ENCODE measurements at regions not wholly inside any gene's neighbourhood (a gene's known extent, or its start where the extent isn't known, plus 50 kb on each side); places are given as distances from the start of the nearest gene placed in this dataset.

DNA sequence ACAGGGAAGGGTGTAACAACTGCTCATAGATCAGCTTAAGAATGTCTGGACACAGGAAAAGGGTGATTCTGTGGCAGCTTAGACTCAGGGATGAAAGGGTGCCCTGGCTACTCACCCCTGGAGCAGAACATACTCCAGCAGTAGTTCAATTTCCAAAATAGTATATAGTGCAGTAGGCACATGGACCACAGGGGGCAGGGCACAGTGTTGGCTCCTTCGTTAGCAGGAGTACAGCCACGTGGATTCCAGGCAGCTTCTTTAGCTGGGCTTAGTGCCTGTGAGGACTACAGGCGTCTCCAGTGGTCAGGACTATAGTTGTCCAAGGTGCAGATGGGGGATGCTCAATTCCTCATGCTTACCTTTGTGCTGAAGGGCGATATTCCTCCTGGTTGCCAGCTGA, 277.5 kb upstream of the DDX18 start:
- H3K9ac ChIP-seq (ENCODE audit: low read depth in 1 of 2, low read length in 2 of 2), result no peak overlapping the region
- no peaks in the 10 kb centered on the region for H3K27me3 ChIP-seq (ENCODE audit: control insufficient read depth in 4 of 4, insufficient read depth in 4 of 4, low read length in 3 of 4)
- no peaks in the 10 kb centered on the region for H3K4me1 ChIP-seq (ENCODE audit: control insufficient read depth in 4 of 4, insufficient read depth in 4 of 4, low read length in 3 of 4)
- H3K4me3 ChIP-seq (ENCODE audit: low read depth in 1 of 3, low read length in 3 of 3), result no peak overlapping the region
- peaks cover 0 to 2% (median 0%) of the 10 kb centered on the region in 4 donors for H3K9me3 ChIP-seq (ENCODE audit: control insufficient read depth in 4 of 4, low read length in 3 of 4)
- 60% methylated on average over 4 of the region's 4 CpGs for WGBS
- no peak for TF ChIP-seq JUND (IDR thresholded peaks at IDR 0.05)
- no peak for TF ChIP-seq TAF1 (conservative IDR thresholded peaks at IDR 0.05)
- no peak for TF ChIP-seq YY1 (IDR thresholded peaks at IDR 0.05)
- TF ChIP-seq HNF4A (conservative IDR thresholded peaks at IDR 0.05), result no peak
- TF ChIP-seq, protein P1, sequence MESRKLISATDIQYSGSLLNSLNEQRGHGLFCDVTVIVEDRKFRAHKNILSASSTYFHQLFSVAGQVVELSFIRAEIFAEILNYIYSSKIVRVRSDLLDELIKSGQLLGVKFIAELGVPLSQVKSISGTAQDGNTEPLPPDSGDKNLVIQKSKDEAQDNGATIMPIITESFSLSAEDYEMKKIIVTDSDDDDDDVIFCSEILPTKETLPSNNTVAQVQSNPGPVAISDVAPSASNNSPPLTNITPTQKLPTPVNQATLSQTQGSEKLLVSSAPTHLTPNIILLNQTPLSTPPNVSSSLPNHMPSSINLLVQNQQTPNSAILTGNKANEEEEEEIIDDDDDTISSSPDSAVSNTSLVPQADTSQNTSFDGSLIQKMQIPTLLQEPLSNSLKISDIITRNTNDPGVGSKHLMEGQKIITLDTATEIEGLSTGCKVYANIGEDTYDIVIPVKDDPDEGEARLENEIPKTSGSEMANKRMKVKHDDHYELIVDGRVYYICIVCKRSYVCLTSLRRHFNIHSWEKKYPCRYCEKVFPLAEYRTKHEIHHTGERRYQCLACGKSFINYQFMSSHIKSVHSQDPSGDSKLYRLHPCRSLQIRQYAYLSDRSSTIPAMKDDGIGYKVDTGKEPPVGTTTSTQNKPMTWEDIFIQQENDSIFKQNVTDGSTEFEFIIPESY (IDR thresholded peaks at IDR 0.05), result no peak
- TF ChIP-seq RXRA (IDR thresholded peaks at IDR 0.05), result no peak
- TF ChIP-seq, protein P2, sequence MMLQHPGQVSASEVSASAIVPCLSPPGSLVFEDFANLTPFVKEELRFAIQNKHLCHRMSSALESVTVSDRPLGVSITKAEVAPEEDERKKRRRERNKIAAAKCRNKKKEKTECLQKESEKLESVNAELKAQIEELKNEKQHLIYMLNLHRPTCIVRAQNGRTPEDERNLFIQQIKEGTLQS (IDR thresholded peaks at IDR 0.05), result no peak
- TF ChIP-seq, protein P3, sequence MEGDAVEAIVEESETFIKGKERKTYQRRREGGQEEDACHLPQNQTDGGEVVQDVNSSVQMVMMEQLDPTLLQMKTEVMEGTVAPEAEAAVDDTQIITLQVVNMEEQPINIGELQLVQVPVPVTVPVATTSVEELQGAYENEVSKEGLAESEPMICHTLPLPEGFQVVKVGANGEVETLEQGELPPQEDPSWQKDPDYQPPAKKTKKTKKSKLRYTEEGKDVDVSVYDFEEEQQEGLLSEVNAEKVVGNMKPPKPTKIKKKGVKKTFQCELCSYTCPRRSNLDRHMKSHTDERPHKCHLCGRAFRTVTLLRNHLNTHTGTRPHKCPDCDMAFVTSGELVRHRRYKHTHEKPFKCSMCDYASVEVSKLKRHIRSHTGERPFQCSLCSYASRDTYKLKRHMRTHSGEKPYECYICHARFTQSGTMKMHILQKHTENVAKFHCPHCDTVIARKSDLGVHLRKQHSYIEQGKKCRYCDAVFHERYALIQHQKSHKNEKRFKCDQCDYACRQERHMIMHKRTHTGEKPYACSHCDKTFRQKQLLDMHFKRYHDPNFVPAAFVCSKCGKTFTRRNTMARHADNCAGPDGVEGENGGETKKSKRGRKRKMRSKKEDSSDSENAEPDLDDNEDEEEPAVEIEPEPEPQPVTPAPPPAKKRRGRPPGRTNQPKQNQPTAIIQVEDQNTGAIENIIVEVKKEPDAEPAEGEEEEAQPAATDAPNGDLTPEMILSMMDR (IDR thresholded peaks at IDR 0.05; ENCODE audit: low read depth, low read length, missing input control), result no peak
- TF ChIP-seq GABPA (IDR thresholded peaks at IDR 0.05 in 1 of 2, conservative IDR thresholded peaks at IDR 0.05 in 1 of 2), result no peak
- no peak for TF ChIP-seq EGR1 (IDR thresholded peaks at IDR 0.05; ENCODE audit: low read depth in 2 of 2)
- no peak for TF ChIP-seq NR2F2 (IDR thresholded peaks at IDR 0.05)
- H3K36me3 ChIP-seq (ENCODE audit: control insufficient read depth in 4 of 4, insufficient read depth in 3 of 4, low read depth in 1 of 4, low read length in 3 of 4), result no peaks in the 10 kb centered on the region
- DNase-seq (ENCODE audit: low spot score), result no peak
- H3K27ac ChIP-seq (ENCODE audit: low read depth in 1 of 2, low read length in 2 of 2), result no peak overlapping the region

DNA sequence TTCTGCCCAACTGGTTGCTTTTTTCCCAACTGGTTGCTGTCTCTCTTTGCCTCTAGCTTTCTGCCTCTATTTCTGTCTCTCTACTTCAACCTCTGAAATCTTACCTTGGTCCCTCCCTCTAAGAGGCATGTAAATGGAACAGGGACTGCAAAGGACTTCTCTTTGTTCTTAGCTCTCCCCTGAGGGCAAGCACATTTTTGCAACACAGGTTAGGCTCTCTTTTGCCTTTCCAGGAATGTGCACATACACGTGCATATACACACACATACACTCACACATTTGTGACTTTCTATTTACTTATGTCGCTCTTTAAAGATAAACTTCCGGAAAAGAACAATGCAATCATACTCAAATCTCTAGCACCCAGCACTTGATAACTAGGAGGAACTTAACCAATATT, 262.6 kb upstream of the DDX18 start:
- no peaks in the 10 kb centered on the region for H3K36me3 ChIP-seq (ENCODE audit: control insufficient read depth in 4 of 4, insufficient read depth in 3 of 4, low read depth in 1 of 4, low read length in 3 of 4)
- TF ChIP-seq, protein P4, sequence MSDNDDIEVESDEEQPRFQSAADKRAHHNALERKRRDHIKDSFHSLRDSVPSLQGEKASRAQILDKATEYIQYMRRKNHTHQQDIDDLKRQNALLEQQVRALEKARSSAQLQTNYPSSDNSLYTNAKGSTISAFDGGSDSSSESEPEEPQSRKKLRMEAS (IDR thresholded peaks at IDR 0.05), result no peak
- 29% methylated on average over 3 of the region's 3 CpGs for WGBS

DNA sequence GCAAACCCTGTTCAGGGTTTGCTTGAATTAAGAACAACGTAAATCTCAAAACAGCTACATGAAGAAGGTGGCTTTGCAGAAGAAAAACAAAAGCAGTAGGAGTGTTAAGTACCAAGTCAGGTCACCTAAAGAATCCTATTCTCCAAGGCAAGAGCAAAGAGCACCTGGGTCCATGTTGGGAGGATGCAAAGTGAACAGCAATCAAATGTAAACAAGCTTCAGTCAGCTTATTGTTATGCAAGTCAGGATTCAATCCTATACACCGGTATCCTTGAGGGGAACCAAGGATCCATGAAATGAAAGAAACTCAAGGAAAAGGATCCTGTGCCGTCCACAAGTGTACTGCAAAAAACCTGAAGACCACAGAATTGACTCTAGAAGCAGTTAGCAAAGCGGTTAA, 261.0 kb upstream of the DDX18 start:
- no peak for DNase-seq (ENCODE audit: low spot score)
- no peak overlapping the region for H3K27ac ChIP-seq (ENCODE audit: low read depth in 1 of 2, low read length in 2 of 2)
- H3K9ac ChIP-seq (ENCODE audit: low read depth in 1 of 2, low read length in 2 of 2), result no peak overlapping the region
- no peaks in the 10 kb centered on the region for H3K4me1 ChIP-seq (ENCODE audit: control insufficient read depth in 4 of 4, insufficient read depth in 4 of 4, low read length in 3 of 4)
- H3K4me3 ChIP-seq (ENCODE audit: low read depth in 1 of 3, low read length in 3 of 3), result no peak overlapping the region
- H3K9me3 ChIP-seq (ENCODE audit: control insufficient read depth in 4 of 4, low read length in 3 of 4), result no peaks in the 10 kb centered on the region
- WGBS, result 66% methylated on average over 4 of the region's 4 CpGs
- H3K27me3 ChIP-seq (ENCODE audit: control insufficient read depth in 4 of 4, insufficient read depth in 4 of 4, low read length in 3 of 4), result no peaks in the 10 kb centered on the region
- no peak for TF ChIP-seq EGR1 (IDR thresholded peaks at IDR 0.05; ENCODE audit: low read depth in 2 of 2)
- TF ChIP-seq, protein P2 (IDR thresholded peaks at IDR 0.05), result no peak
- no peak for TF ChIP-seq FOXA2 (IDR thresholded peaks at IDR 0.05)
- no peak for TF ChIP-seq NR2F2 (IDR thresholded peaks at IDR 0.05)
- no peaks in the 10 kb centered on the region for H3K36me3 ChIP-seq (ENCODE audit: control insufficient read depth in 4 of 4, insufficient read depth in 3 of 4, low read depth in 1 of 4, low read length in 3 of 4)

More for the DNA sequence above, 262.6 kb upstream of the DDX18 start:
- Histone ChIP-seq H3K9me3 (ENCODE audit: control insufficient read depth in 4 of 4, low read length in 3 of 4) (no peaks in the 10 kb centered on the region), H3K4me3 (ENCODE audit: low read depth in 1 of 3, low read length in 3 of 3) (no peak overlapping the region), H3K27me3 (ENCODE audit: control insufficient read depth in 4 of 4, insufficient read depth in 4 of 4, low read length in 3 of 4) (no peaks in the 10 kb centered on the region), H3K9ac (ENCODE audit: low read depth in 1 of 2, low read length in 2 of 2) (no peak overlapping the region), H3K4me1 (ENCODE audit: control insufficient read depth in 4 of 4, insufficient read depth in 4 of 4, low read length in 3 of 4) (no peaks in the 10 kb centered on the region), H3K27ac (ENCODE audit: low read depth in 1 of 2, low read length in 2 of 2) (no peak overlapping the region)
- no peak for DNase-seq (ENCODE audit: low spot score)

Data from liver (tissue), 8 donors.